Endothelial cell (in vitro differentiated cells): ENCODE measurements at regions not wholly inside any gene's neighbourhood (a gene's known extent, or its start where the extent isn't known, plus 50 kb on each side); places are given as distances from the start of the nearest gene placed in this dataset.

Experiments
- DNase-seq: peaks from one replicate; pipeline ENCODE4 v3.0.0; 2021; ENCODE audit warnings: low spot score
- H3K27ac Mint-ChIP-seq: one replicate; pipeline ENCODE4 v1.8.0; 2021; ENCODE audit warnings: mixed read lengths, inconsistent platforms; ENCODE audit not compliant: unreplicated experiment
- H3K27me3 Mint-ChIP-seq: one replicate; pipeline ENCODE4 v1.8.0; 2021; ENCODE audit warnings: mild to moderate bottlenecking, moderate library complexity, mixed read lengths, inconsistent platforms; ENCODE audit not compliant: unreplicated experiment
- H3K36me3 Mint-ChIP-seq: one replicate; pipeline ENCODE4 v1.8.0; 2021; ENCODE audit warnings: mild to moderate bottlenecking, low read depth, mixed read lengths, inconsistent platforms; ENCODE audit not compliant: unreplicated experiment
- H3K4me1 Mint-ChIP-seq: one replicate; pipeline ENCODE4 v1.8.0; 2021; ENCODE audit warnings: mild to moderate bottlenecking, mixed read lengths, inconsistent platforms; ENCODE audit not compliant: unreplicated experiment
- H3K4me3 Mint-ChIP-seq: one replicate; pipeline ENCODE4 v1.8.0; 2021; ENCODE audit warnings: mild to moderate bottlenecking, mixed read lengths, inconsistent platforms; ENCODE audit not compliant: unreplicated experiment
- H3K9me3 Mint-ChIP-seq: one replicate; pipeline ENCODE4 v1.8.0; 2021; ENCODE audit warnings: mixed read lengths, inconsistent platforms; ENCODE audit not compliant: unreplicated experiment
- TF ChIP-seq, protein P1 (sequence below): fragments of 200-600 bp; sonication (generic); IDR thresholded peaks from one replicate; pipeline ENCODE4 v1.5.0; 2021; ENCODE audit warnings: antibody characterized with exemption; ENCODE audit not compliant: unreplicated experiment

- no peaks in the 10 kb centered on the region for H3K4me1 Mint-ChIP-seq
- no peaks in the 10 kb centered on the region for H3K9me3 Mint-ChIP-seq
- H3K36me3 Mint-ChIP-seq: no peaks in the 10 kb centered on the region
- H3K27me3 Mint-ChIP-seq: no peaks in the 10 kb centered on the region
- no peak for DNase-seq
- no peak overlapping the region for H3K27ac Mint-ChIP-seq
- TF ChIP-seq, protein P1, sequence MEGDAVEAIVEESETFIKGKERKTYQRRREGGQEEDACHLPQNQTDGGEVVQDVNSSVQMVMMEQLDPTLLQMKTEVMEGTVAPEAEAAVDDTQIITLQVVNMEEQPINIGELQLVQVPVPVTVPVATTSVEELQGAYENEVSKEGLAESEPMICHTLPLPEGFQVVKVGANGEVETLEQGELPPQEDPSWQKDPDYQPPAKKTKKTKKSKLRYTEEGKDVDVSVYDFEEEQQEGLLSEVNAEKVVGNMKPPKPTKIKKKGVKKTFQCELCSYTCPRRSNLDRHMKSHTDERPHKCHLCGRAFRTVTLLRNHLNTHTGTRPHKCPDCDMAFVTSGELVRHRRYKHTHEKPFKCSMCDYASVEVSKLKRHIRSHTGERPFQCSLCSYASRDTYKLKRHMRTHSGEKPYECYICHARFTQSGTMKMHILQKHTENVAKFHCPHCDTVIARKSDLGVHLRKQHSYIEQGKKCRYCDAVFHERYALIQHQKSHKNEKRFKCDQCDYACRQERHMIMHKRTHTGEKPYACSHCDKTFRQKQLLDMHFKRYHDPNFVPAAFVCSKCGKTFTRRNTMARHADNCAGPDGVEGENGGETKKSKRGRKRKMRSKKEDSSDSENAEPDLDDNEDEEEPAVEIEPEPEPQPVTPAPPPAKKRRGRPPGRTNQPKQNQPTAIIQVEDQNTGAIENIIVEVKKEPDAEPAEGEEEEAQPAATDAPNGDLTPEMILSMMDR: no peak
- no peak overlapping the region for H3K4me3 Mint-ChIP-seq
Observed at GRCh38 chrX:122094611-122095010, 1047.2 kb downstream of the GLUD2 start.

DNA sequence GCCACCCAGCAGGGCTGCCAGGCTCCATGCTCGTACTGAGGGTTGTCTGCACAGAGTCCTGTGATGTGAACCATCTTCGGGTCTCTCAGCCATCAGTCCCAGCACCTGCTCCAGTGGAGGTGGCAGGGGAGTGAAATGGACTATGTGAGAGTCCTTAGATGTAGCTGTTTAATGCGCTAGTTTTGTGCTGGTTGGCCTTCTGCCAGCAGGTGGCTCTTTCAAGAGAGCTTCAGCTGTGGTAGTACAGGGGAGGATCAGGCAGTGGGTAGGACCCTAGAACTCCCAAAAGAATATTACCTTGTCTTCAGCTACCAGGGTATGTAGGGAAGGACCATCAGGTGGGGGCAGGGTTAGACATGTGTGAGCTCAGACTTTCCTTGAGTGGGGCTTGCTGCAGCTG is 1066.0 kb downstream of the GLUD2 start:
- Mint-ChIP-seq H3K27me3 (no peaks in the 10 kb centered on the region), H3K36me3 (no peaks in the 10 kb centered on the region), H3K27ac (no peak overlapping the region), H3K4me3 (no peak overlapping the region), H3K9me3 (no peaks in the 10 kb centered on the region), H3K4me1 (no peaks in the 10 kb centered on the region)
- DNase-seq: no peak
- TF ChIP-seq, protein P1: no peak

DNA sequence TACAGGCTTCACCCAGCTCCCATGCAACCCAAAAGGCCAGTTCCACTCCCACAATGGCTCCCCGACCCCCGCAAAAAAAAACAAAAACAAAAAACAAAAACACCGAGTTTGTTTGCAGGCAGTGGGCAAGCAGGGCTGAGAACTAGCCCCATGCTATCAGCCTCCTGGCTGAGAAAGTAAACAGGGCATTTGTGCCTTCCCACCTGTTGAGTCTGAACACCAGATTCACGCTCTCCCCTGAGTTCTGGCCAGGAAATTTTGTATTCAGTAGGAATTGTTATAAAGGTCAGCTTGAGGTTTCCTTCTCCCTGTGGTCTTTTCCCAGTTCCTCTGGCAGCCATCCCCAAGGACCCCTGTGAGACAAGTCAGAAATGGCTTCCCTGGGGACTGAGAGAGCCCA is 1066.5 kb downstream of the GLUD2 start:
- no peak for DNase-seq
- TF ChIP-seq, protein P1: no peak
- Mint-ChIP-seq H3K9me3 (no peaks in the 10 kb centered on the region), H3K4me1 (no peaks in the 10 kb centered on the region), H3K36me3 (no peaks in the 10 kb centered on the region), H3K4me3 (no peak overlapping the region), H3K27ac (no peak overlapping the region), H3K27me3 (no peaks in the 10 kb centered on the region)

- Mint-ChIP-seq H3K9me3 (no peaks in the 10 kb centered on the region), H3K27ac (no peak overlapping the region), H3K27me3 (no peaks in the 10 kb centered on the region), H3K4me1 (no peaks in the 10 kb centered on the region), H3K4me3 (no peak overlapping the region), H3K36me3 (no peaks in the 10 kb centered on the region)
- TF ChIP-seq, protein P1: no peak
- DNase-seq: no peak
Observed at GRCh38 chrX:122115604-122116003, 1068.2 kb downstream of the GLUD2 start.

- no peak for DNase-seq
- Mint-ChIP-seq H3K36me3 (no peaks in the 10 kb centered on the region), H3K27me3 (no peaks in the 10 kb centered on the region), H3K4me3 (no peak overlapping the region), H3K9me3 (no peaks in the 10 kb centered on the region), H3K27ac (no peak overlapping the region), H3K4me1 (no peaks in the 10 kb centered on the region)
- TF ChIP-seq, protein P1: no peak
Observed at GRCh38 chrX:122119361-122119760, 1064.7 kb upstream of the GRIA3 start.
